SK-MEL-5 (cell line): ENCODE measurements at regions not wholly inside any gene's neighbourhood (a gene's known extent, or its start where the extent isn't known, plus 50 kb on each side); places are given as distances from the start of the nearest gene placed in this dataset.
"Not testable (repeated sequence)": the region's sequence is repeated elsewhere in the genome, so short reads cannot be mapped to it uniquely, and the experiment has no call there.

Experiments used
- DNase-seq: peaks from one replicate; pipeline ENCODE4 v3.0.0-alpha.2; 2016; ENCODE audit warnings: low read depth, low spot score
- in situ Hi-C: cut with HindIII; loops from 2 replicates; pipeline ENCODE4 v1.10.0; 2016; ENCODE audit warnings: low sequenced_read_pairs, high pct_unique_total_duplicates, low pct_unique_long_range_greater_than_20kb

DNA sequence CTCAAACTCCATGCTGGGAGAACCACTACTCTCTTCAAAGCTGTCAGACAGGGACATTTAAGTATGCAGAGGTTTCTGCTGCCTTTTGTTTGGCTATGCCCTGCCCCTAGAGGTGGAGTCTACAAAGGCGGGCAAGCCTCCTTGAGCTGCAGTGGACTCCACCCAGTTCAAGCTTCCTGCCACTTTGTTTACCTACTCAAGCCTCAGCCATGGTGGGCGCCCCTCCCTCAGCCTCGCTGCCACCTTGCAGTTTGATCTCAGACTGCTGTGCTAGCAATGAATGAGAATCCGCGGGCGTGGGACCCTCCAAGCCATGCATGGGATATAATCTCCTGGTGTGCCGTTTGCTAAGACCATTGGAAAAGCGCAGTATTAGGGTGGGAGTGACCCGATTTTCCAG, 230.0 kb downstream of the TMA16 start:
- DNase-seq, in situ Hi-C loops: not testable (repeated sequence)

DNA sequence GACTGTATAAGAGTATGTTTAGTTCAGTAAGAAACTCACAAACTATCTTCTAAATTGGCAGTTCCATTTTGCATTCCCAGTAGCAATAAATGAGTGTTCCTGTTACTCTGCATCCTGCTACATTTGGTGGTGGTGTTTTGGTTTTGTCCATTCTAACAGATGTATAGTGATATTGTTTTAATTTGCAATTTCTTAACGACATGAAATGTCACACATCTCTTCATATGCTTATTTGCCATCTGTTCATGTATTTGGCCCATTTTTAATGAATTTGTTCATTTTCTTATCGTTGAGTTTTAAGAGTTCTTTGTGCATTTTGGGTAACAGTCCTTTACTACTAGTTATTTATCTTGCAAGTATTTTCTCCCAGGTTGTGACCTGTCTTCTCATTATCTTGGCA, 232.2 kb downstream of the TMA16 start:
- no peak for DNase-seq
- in situ Hi-C loops: no loop called here

DNA sequence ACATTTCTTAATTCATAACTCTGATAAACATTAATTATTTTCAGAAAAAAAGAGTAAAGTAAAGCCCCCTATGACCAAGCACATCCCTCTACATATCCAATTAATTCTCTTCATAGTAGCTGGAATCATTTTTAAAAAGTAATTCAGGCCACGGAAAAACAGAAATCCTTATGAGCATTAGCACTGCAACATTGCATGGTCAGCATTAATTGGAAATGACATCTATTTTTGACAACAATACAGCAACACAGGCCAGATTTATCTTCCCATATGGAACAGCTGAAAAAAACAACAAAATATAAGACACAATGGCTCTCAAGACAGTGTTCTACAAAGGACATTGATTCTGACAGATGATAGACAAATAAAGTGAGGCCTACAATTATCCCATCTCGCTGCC, 236.6 kb downstream of the TMA16 start:
- no peak for DNase-seq
- in situ Hi-C loops: no loop called here

DNA sequence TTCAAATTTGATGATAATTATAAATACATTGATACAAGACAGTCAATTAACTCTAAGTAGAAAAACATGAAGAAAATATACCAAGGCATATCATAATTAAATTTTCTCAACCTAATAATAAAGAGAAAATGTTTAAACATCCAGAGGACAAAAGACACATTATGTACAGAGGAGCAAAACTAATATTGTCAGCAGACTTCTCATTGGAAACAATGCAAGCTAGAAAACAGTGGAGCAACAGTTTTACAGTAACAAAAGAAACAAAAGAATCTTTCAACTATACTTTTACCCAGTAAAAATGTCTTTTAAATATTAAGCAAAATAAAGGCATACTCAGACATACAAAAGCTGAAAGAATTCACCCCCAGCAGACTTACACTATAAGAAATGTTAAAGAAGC, 238.0 kb downstream of the TMA16 start:
- no peak for DNase-seq
- in situ Hi-C loops: no loop called here

DNA sequence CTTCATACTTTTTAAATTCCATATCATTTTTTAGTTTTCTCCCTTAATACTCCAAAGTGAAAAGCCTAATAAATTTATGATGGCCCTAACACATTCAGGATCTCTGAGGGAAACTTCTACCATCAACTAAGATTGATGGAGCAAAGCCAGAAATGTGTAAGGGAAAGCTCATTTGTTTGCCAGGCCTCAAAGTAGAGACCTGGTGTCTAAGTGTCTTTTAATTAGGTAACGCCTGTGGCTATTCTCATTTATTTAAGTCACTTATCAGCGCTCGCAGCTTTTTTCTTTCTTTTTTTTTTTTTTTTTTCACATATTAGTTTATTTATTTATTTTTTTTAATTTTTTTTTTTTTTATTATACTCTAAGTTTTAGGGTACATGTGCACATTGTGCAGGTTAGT, 242.4 kb downstream of the TMA16 start:
- in situ Hi-C loops: no loop called here
- DNase-seq: no peak

DNA sequence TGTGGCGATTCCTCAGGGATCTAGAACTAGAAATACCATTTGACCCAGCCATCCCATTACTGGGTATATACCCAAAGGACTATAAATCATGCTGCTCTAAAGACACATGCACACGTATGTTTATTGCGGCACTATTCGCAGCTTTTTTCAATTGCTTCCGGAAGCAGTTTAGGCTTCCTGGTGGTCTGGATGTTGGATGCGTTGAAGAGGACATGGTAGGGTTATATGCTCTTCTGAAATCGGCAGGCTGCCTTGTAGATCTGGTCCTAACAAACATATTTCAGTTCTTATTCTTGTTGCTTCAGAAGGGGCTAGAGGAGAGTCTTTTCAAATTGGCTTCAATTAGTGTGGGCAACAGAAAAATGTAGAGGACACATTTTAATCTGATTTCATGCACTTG, 243.4 kb downstream of the TMA16 start:
- in situ Hi-C loops, DNase-seq: not testable (repeated sequence)

DNA sequence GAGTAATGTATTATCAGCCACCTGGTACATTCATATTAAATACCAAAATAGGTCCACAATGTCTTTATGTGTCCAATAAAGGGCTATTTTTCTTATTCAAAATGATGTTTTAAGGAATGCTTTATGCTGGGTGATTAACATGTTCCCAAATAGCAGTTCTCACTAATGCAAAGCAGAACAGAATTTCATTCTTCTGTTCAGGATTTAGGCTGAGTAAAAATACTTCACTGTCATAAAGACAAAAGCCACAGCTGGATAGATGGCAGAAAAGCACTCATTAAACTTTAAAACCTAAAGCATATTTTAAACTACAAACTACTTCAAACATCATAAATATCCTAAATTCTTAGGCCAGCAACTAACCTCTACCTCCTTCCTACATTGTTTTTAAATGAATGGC, 244.0 kb downstream of the TMA16 start:
- in situ Hi-C loops: no loop called here
- DNase-seq: no peak

DNA sequence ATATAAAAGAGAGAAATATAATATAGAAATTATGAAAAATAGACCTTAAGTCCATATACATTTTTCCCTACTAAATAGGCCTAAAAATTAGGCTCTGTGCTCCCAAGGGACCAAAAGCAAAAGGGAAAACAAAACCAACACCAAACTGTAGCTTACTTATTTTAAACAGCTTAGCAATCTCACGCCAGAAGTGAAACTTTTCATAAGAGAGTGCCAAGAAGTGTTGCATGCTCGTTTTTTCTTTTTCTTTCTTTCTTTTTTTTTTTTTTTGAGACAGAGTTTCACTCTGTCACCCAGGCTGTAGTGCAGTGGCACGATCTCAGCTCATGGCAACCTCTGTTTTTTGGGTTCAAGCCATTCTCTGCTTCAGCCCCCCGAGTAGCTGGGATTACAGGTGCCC, 250.4 kb downstream of the TMA16 start:
- in situ Hi-C loops: no loop called here
- no peak for DNase-seq

DNA sequence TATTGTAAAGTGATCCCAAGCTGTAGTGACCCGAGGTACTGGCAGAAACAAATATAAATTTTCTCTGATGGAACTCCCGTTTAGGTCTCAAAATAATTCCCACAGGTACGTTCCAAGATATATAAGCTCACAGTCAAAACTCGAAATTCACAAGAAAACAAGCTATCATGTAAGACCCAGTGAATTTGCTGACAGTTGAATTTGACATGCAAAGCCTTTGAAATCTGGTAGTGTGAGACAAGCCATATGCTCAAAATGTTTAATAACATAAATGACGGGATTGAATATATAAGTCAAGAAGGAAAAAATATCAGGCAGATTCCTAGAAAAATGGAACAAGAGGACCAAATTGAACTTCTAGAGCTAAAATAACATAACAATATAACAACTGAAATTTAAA, 252.8 kb downstream of the TMA16 start:
- in situ Hi-C loops: no loop called here
- DNase-seq: no peak

DNA sequence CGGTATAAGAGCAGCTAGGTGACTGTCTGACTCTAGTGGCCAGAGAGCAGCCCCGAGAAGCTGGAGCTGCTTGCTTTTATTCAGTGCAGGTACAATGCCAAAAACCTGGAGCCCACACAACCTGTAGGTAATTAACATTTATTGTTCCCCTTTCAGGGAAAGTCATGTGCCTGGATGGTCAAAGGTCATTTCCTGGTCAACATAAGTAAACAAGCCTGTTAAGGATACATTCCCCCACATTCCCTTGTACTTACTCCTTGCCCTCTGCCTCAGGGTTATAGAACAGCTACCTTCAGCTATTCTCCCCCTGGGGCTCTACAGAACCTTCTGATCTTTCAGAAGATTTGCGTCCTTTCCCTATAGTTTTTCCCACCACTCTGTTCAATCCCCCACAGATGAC, 253.4 kb downstream of the TMA16 start:
- in situ Hi-C loops: no loop called here
- DNase-seq: no peak

DNA sequence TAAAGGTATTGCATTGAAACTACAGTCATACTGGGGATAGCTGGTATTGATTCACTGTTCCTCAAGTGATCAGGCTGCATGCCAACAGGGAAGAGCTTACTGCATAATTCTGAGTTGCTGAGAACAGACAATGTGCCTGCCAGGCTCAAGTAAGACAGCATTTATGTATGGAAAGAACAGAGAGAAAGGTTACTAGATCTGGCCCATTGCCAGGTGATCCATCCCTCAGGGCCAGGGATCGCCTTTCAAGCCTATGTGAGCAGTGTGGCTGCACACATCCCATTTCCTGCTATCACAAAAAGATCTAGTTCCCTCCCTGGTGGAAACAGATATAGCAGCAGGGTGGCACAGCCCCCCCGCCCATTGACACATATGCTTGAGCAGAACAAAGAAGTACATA, 254.0 kb downstream of the TMA16 start:
- no peak for DNase-seq
- in situ Hi-C loops: no loop called here

DNA sequence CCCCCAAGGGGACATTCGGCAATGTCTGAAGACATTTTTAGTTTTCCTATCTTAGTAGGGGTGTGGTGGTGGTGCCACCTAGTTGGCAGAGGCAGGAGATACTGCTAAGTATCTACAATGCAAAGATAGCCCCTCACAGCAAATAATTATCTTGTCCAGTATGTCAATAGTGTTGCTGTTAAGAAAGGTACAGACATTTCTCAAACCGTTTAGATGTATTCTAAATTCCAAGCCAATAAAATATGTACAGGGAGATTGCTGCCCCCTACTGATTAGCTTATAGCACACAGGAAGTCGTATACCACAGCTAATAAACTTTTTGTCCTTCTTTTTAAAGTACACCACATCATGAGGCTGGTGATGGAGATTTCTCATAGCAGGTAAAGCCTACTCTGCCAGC, 260.5 kb downstream of the TMA16 start:
- in situ Hi-C loops: no loop called here
- DNase-seq: peak; percentile 37

DNA sequence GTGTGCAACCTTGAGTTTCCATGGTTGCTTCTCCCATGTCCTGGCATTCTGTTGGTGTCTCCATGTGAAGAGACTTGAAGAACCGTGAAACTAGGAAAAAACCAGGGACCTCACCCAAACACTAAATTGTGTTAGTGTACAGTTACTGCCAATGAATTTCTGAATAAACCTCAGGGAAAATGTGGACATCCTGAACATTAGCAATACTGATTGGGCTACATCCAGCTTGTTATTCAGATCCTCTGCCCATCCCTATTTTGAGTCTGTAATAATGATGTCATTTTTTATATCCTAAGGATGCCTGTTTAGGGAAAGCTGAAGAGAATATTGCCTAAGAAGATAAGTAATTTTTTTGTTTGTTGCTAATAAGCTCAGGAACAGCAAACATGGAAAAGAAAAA, 262.7 kb downstream of the TMA16 start:
- DNase-seq: no peak
- in situ Hi-C loops: no loop called here

DNA sequence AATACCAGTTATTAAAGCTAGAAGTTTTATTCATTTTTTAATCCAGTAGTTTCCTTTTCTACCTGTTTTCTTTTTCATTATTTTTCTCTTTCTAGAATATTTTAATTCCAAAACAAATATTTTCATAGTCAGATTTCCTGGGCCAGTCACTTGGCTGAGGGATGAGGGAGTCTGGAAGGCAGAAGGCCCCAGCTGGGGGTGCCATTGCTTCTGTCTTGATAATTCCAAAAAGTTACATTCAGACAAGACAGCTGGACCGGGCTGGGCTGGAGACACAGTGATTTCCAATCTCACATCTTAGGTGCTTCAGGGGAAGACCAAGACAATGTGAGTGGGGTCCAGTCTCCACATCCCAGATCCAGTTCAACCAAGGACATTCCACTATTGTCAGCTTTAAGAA, 263.5 kb downstream of the TMA16 start:
- DNase-seq: no peak
- in situ Hi-C loops: no loop called here

DNA sequence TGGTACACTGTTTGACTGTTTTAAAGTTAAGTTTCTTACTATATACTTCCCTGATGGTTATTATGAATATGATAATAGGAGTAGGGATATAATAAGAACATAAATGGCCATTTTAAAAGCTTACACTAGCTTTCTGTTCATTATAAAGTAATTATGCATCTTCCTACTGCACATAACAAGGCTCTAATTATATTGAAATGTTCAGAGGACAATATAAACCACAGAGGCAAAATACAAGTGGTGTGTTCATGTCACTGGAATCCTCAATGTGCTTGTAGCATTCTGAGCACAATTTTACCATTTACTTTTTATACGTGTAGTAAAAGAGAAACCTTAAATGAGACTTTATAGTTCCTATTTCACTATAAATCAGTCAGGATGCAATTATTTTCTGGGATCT, 268.3 kb downstream of the TMA16 start:
- DNase-seq: no peak
- in situ Hi-C loops: no loop called here

DNA sequence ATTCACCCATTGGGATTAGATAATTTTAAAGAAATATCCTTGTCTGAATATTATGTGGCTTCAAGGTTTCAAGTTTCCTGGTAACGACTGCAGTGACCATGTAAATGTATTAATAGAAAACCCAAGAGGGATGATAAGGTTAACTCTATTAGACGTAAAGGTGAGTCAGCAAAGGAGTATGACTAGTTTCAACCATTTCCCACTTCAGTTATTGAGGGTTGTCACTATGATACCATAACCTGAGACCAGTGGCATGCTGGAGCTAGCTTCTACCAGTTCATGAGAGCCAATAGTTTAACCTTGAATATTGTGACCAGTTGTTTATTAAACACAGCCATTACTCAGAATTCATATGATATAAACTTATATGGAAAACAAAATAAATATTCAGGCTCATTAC, 270.1 kb downstream of the TMA16 start:
- in situ Hi-C loops: no loop called here
- DNase-seq: no peak

DNA sequence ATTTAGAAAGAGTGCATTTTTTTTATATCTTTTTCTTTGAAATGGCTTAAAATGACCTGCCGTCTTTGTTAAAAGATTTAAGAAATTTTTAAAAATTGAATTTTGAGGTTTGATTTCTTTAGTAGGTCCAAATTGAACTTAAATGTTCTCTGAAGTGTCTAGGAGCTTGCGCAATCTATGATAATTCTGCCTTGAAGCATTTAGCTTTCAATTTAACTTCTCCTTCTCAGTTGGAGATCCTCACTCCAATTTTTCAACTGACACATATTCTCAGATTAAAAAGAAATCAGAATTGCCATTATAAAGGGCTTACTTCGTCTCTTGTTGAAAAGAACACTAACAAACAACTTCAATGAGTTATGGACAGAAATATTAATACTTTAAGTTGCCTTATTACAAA, 273.5 kb downstream of the TMA16 start:
- in situ Hi-C loops: no loop called here
- no peak for DNase-seq

DNA sequence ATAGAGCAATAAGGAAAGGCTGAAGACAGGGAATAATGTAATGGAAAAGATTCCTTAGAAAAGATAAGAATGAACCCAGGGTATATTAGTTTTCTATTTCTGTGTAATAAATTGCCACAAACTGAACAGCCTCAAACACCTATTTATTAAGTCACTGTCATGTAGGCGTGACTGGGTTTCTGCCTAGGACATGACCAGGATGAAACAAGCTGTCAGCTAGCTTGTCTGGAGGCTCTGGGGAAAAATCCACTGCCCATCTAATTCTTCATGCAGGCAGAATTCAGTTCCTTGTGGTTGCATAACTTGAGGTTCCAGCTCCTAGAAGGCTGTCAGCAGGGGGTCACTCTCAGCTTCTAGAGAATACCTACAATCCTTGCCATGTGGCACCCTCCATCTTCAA, 277.7 kb downstream of the TMA16 start:
- in situ Hi-C loops: no loop called here
- no peak for DNase-seq

DNA sequence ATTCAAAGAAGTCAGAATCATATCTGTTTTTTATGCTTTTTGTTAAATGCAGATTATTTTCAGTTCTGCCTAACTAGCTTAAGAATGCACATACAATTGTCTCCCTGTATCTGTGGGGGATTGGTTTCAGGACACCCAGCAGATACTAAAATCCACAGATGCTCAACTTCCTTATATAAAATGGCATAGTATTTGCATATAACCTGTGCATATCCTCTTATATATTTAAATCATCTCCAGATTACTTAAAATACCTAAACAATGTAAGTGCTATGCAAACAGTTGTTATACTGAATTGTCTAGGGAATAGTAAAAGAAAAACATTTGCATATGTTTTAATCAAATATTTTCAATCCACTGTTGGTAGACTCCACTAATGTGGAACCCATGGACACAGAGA, 279.4 kb downstream of the TMA16 start:
- in situ Hi-C loops: no loop called here
- no peak for DNase-seq

DNA sequence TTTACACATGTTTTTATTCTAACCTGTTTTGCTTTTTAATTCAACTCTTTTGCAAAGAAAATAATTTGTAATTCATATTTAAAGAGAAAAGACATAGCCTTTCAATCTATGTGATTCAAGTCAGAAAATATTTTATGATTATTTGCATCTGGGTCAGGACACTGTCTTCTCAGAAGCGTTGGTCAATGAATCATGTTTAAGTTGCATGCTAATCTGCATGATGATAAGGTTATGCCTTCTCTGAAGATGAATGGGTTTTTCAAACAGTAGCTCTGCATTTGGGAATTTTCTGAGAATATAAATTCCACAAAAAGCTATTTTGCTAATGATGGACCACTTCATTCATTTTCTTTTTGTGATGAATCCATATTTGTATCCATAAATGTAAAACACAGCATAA, 282.5 kb downstream of the TMA16 start:
- no peak for DNase-seq
- in situ Hi-C loops: no loop called here

DNA sequence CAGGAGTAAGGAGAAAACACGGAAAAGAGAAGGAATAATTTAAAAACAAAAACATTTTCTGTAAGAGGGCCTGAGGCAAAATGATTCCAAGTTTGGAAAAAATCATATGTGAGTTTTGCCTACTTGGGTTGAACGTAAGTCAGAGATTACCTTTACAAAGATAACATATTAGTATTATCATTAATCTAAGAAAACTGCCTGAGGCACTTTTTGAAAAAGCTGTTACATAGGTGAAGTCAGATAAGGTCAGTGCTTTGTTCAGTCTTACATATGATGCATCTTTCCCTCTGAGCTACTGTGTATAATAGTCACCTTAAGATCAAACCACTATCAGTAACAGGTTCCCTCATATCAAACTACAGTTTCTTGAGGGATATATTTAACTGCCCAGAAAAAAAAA, 287.2 kb downstream of the TMA16 start:
- no peak for DNase-seq
- in situ Hi-C loops: no loop called here
